T-cell (primary cell): ENCODE measurements at regions not wholly inside any gene's neighbourhood (a gene's known extent, or its start where the extent isn't known, plus 50 kb on each side); places are given as distances from the start of the nearest gene placed in this dataset.

Source experiments
- ATAC-seq, 4 experiments: fragments of 200-7000 bp in 3 of 4; fragments of 150-1000 bp in 1 of 4; cut with Tn5 transposase; replicated peaks in 1 of 4; 1 replicate in 3 of 4; 2 replicates in 1 of 4; pipeline ENCODE4 v1.10.0; 2021; ENCODE audit warnings: moderate library complexity in 3 of 4, mild to moderate bottlenecking in 2 of 4, moderate number of reproducible peaks in 1 of 4
- CTCF ChIA-PET, 2 donors: fragments of 300-600 bp; sonication (Branson Sonifier 250); formaldehyde crosslinking; loops; one replicate each; lab custom pipeline; 2022; ENCODE audit warnings: antibody characterized with exemption in 2 of 2; lab: Charles Lee
- POLR2A ChIA-PET, 2 donors: fragments of 300-600 bp; sonication (Branson Sonifier 250); formaldehyde crosslinking; loops; one replicate each; lab custom pipeline; 2022; ENCODE audit warnings: antibody characterized with exemption in 2 of 2; lab: Charles Lee
- DNase-seq, 35 experiments: peaks; one replicate each; pipeline versions ENCODE4 v3.0.0 to v3.0.0-alpha.2; 2013 to 2023
- H3K27ac ChIP-seq: one replicate; pipeline ENCODE4 v1.5.1; 2013; ENCODE audit warnings: low read length
- H3K27me3 ChIP-seq, 2 experiments: replicated peaks in 1 of 2; 1 replicate in 1 of 2; 2 replicates in 1 of 2; pipeline versions ENCODE4 v1.6.1 to v1.7.0; 2013; ENCODE audit warnings: low read length in 1 of 2, mixed read lengths in 1 of 2; ENCODE audit not compliant: control insufficient read depth in 2 of 2, insufficient read depth in 2 of 2; ENCODE audit errors: extremely low read depth in 1 of 2
- H3K36me3 ChIP-seq, 2 donors: 1 replicate in 1 of 2; 2 replicates in 1 of 2; pipeline versions ENCODE4 v1.6.1 to v1.7.0; 2013; ENCODE audit warnings: low read length in 1 of 2; ENCODE audit not compliant: control insufficient read depth in 2 of 2, insufficient read depth in 1 of 2; ENCODE audit errors: extremely low read depth in 1 of 2
- H3K4me1 ChIP-seq, 2 experiments: 1 replicate in 1 of 2; 2 replicates in 1 of 2; pipeline versions ENCODE4 v1.6.1 to v1.7.0; 2013; ENCODE audit warnings: low read length in 2 of 2, mixed read lengths in 1 of 2; ENCODE audit not compliant: insufficient read depth in 2 of 2, control insufficient read depth in 1 of 2; ENCODE audit errors: extremely low read depth in 1 of 2
- H3K4me3 ChIP-seq, 2 donors: 1 replicate in 1 of 2; 2 replicates in 1 of 2; pipeline versions ENCODE4 v1.5.1 to v1.7.0; 2013; ENCODE audit warnings: mild to moderate bottlenecking in 2 of 2, low read length in 1 of 2, moderate library complexity in 1 of 2; ENCODE audit not compliant: control insufficient read depth in 1 of 2; ENCODE audit errors: extremely low read depth in 1 of 2
- H3K9me3 ChIP-seq: 2 replicates; pipeline ENCODE4 v1.7.0; 2013
- H3K27ac Mint-ChIP-seq, 2 donors: one replicate each; pipeline ENCODE4 v1.8.0; 2020 to 2021; ENCODE audit warnings: mild to moderate bottlenecking in 2 of 2, mixed read lengths in 2 of 2
- H3K27me3 Mint-ChIP-seq, 2 donors: one replicate each; pipeline ENCODE4 v1.8.0; 2021 to 2022; ENCODE audit warnings: mixed read lengths in 2 of 2
- H3K36me3 Mint-ChIP-seq: one replicate; pipeline ENCODE4 v1.8.0; 2021; ENCODE audit warnings: mixed read lengths
- H3K4me1 Mint-ChIP-seq, 3 donors: one replicate each; pipeline ENCODE4 v1.8.0; 2020 to 2022; ENCODE audit warnings: mixed read lengths in 3 of 3, mild to moderate bottlenecking in 1 of 3
- H3K4me3 Mint-ChIP-seq, 3 donors: one replicate each; pipeline ENCODE4 v1.8.0; 2020 to 2022; ENCODE audit warnings: mild to moderate bottlenecking in 3 of 3, mixed read lengths in 3 of 3, moderate library complexity in 3 of 3
- H3K9me3 Mint-ChIP-seq, 3 donors: one replicate each; pipeline ENCODE4 v1.8.0; 2020 to 2022; ENCODE audit warnings: mixed read lengths in 3 of 3
- WGBS: methylation state at CpG from one replicate; pipeline ENCODE4 v1.1.5; 2013; ENCODE audit warnings: missing lambda C conversion rate; ENCODE audit not compliant: insufficient coverage; 5-methylcytosine and 5-hydroxymethylcytosine counted together

DNA sequence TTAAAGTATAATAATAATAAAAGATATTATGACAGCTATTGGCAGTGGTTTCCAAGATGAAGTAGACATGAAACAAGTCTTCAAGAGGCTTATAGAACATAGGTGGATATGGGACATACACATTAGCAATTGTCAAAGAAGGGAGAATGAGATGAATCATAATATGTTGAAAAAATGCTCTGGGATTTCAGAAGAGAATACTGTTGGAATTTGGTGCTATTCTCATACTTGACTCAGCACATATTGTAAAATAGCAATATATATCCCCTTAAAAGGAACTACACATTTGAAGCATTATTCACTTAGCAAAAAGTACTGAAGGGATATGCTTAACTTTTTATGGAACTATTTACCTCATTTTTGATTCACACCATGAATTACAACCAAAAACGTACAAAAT, 577.2 kb upstream of the PCDH15 start:
- DNase-seq = no peak
- Mint-ChIP-seq H3K36me3 (no peaks in the 10 kb centered on the region), H3K27me3 (no peaks in the 10 kb centered on the region), H3K4me1 (no peaks in the 10 kb centered on the region), H3K27ac (no peak overlapping the region), H3K4me3 (no peak overlapping the region), H3K9me3 (peaks cover 3 to 22% (median 10%) of the 10 kb centered on the region in 3 donors)
- Histone ChIP-seq H3K9me3 (no peaks in the 10 kb centered on the region), H3K4me1 (no peaks in the 10 kb centered on the region), H3K27ac (no peak overlapping the region), H3K27me3 (no peaks in the 10 kb centered on the region), H3K4me3 (no peak overlapping the region), H3K36me3 (no peaks in the 10 kb centered on the region)
- ATAC-seq = no peak
- no CpG with 5 or more reads among the region's 1 CpG for WGBS
- CTCF ChIA-PET = no interaction called here
- POLR2A ChIA-PET = no interaction called here

DNA sequence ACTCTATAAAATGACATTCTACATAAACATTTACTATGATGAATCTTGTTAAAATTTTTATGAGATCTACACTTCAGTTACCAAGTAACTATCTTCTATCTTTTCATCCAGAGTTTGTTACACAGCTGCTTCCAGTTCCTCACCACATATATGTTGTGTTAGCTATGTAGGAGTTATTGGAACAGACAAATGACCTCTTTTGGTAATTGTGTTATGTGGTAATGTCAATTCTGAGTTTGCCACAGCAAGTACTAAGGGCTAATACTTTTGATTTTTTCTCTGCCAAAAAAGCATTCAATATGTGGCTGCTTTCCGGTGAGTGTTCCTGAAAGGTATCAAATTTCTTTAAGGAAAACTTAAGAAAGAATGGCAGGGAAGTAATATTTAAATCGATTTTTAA, 573.9 kb upstream of the PCDH15 start:
- no peak for DNase-seq
- ChIA-PET POLR2A (no interaction called here), CTCF (no interaction called here)
- Histone ChIP-seq H3K36me3 (no peaks in the 10 kb centered on the region), H3K4me3 (no peak overlapping the region), H3K4me1 (no peaks in the 10 kb centered on the region), H3K27me3 (no peaks in the 10 kb centered on the region), H3K9me3 (no peaks in the 10 kb centered on the region), H3K27ac (no peak overlapping the region)
- H3K4me1 Mint-ChIP-seq = no peaks in the 10 kb centered on the region
- no peak for ATAC-seq
- no peak overlapping the region for H3K27ac Mint-ChIP-seq
- H3K27me3 Mint-ChIP-seq = no peaks in the 10 kb centered on the region
- no CpG with 5 or more reads among the region's 2 CpGs for WGBS
- H3K4me3 Mint-ChIP-seq = no peak overlapping the region
- peaks cover 4 to 13% (median 8%) of the 10 kb centered on the region in 3 donors for H3K9me3 Mint-ChIP-seq
- H3K36me3 Mint-ChIP-seq = no peaks in the 10 kb centered on the region

DNA sequence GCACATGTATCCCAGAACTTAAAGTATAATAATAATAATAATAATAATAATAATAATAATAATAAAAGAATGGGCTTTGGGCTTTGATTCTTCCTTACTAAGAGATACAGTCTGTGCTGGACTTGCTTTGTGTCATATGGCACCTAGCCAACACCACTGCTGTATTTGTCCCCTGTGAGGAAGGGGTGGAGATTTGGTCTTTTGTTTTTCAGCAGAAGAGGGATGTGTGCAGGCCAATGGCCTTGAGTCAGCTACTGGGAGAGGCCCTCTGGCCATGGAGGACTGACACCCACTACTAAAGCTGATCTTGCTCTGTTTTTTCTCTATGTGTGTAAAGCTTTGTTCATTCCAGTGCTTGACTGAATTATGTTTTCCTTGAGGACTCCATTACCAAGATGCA, 573.0 kb upstream of the PCDH15 start:
- peaks cover 4 to 12% (median 6%) of the 10 kb centered on the region in 3 donors for H3K9me3 Mint-ChIP-seq
- POLR2A ChIA-PET = no interaction called here
- no peak overlapping the region for H3K4me3 ChIP-seq
- H3K27me3 ChIP-seq = no peaks in the 10 kb centered on the region
- no peak for ATAC-seq
- no peak overlapping the region for H3K4me3 Mint-ChIP-seq
- no peak overlapping the region for H3K27ac ChIP-seq
- H3K36me3 ChIP-seq = no peaks in the 10 kb centered on the region
- no peaks in the 10 kb centered on the region for H3K9me3 ChIP-seq
- H3K4me1 Mint-ChIP-seq = no peaks in the 10 kb centered on the region
- H3K27me3 Mint-ChIP-seq = no peaks in the 10 kb centered on the region
- H3K4me1 ChIP-seq = no peaks in the 10 kb centered on the region
- CTCF ChIA-PET = no interaction called here
- no peak overlapping the region for H3K27ac Mint-ChIP-seq
- no peak for DNase-seq
- H3K36me3 Mint-ChIP-seq = no peaks in the 10 kb centered on the region

DNA sequence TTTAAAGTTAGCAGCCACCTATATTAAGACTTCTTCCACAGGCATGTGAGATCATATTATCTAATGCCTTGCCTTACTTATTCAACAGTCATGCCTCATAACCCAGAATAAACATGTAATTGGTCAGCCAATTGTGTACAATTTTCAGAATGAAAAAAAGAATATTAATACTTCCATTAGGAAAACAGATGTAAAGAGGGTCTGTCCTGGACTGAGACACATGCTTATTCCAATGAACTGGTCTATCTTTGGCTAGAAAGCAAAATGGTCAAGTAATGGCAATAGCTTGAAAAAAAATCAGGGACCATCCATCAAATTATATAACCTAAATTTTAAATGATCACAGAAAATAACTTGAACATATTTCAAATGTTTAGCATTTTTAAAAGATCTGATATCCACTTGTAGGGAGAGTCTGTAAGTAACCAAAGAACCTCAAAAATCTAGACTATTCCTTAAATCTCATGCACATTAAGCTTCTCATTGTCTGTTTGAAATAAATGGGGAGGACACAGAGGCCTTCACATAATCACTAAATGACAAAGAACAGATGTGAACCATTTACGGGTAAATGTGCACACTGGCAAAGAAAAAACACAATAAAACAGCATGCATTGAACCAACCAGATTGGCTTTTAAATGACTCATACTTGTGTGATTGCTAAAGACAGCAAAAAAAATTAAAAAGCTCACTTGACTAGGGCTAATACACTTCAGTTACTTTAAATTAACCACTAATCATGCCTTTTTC, 568.8 kb upstream of the PCDH15 start:
- CTCF ChIA-PET = no interaction called here
- no CpG with 5 or more reads among the region's 1 CpG for WGBS
- Mint-ChIP-seq H3K4me1 (no peaks in the 10 kb centered on the region), H3K9me3 (peaks cover 4 to 15% (median 4%) of the 10 kb centered on the region in 3 donors), H3K4me3 (no peak overlapping the region), H3K27ac (no peak overlapping the region), H3K36me3 (no peaks in the 10 kb centered on the region), H3K27me3 (no peaks in the 10 kb centered on the region)
- H3K27ac ChIP-seq = no peak overlapping the region
- ATAC-seq (no peak), DNase-seq (no peak)
- H3K9me3 ChIP-seq = no peaks in the 10 kb centered on the region
- no peak overlapping the region for H3K4me3 ChIP-seq
- H3K4me1 ChIP-seq = no peaks in the 10 kb centered on the region
- POLR2A ChIA-PET = no interaction called here
- no peaks in the 10 kb centered on the region for H3K27me3 ChIP-seq
- no peaks in the 10 kb centered on the region for H3K36me3 ChIP-seq

DNA sequence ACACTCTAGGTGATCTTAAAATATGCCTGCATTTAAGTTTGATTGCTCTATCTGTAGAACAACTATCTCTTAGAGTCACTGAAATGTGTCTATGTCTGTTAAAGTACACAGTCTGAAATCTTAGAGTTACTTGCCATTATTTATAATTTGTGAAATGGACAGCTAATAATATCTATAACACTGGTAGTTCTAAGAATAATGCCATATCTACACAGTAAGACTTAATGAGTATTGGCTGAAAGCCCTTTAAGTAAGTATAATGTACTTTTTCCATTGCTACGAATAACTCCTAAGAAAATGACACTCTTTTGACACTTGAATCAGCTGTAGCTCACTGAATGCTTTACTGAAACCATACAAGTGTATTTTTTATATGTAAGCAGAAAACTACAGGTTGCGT, 567.4 kb upstream of the PCDH15 start:
- POLR2A ChIA-PET = no interaction called here
- DNase-seq (no peak), ATAC-seq (no peak)
- no peaks in the 10 kb centered on the region for H3K36me3 Mint-ChIP-seq
- no peaks in the 10 kb centered on the region for H3K27me3 ChIP-seq
- no peaks in the 10 kb centered on the region for H3K4me1 ChIP-seq
- no peaks in the 10 kb centered on the region for H3K36me3 ChIP-seq
- no peak overlapping the region for H3K27ac ChIP-seq
- peaks cover 4 to 15% (median 11%) of the 10 kb centered on the region in 3 donors for H3K9me3 Mint-ChIP-seq
- CTCF ChIA-PET = no interaction called here
- no peaks in the 10 kb centered on the region for H3K27me3 Mint-ChIP-seq
- no peak overlapping the region for H3K4me3 Mint-ChIP-seq
- no peaks in the 10 kb centered on the region for H3K9me3 ChIP-seq
- H3K27ac Mint-ChIP-seq = no peak overlapping the region
- H3K4me3 ChIP-seq = no peak overlapping the region
- WGBS = no CpG with 5 or more reads among the region's 2 CpGs
- no peaks in the 10 kb centered on the region for H3K4me1 Mint-ChIP-seq

DNA sequence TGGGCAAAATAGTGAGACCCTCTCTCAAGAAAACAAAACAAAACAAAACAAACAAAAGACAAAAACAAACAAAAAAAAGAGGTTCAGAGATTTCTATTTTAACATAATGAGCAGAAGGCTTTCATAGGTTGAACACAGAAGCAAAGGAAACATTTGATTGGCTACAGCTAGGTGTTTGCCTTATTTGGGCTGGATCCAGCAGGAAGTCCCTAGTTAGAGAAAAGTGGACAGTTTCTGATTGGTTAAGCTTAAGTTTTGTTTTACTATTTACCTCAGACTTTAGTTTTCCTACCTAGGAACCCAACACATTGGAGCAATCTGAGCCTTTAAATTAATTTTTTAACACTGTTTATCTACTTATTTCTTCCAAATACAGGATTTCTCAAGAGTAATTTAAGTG, 566.5 kb upstream of the PCDH15 start:
- no peaks in the 10 kb centered on the region for H3K27me3 Mint-ChIP-seq
- H3K27me3 ChIP-seq = no peaks in the 10 kb centered on the region
- H3K36me3 Mint-ChIP-seq = no peaks in the 10 kb centered on the region
- no peak for ATAC-seq
- H3K27ac ChIP-seq = no peak overlapping the region
- H3K27ac Mint-ChIP-seq = no peak overlapping the region
- H3K4me3 Mint-ChIP-seq = no peak overlapping the region
- ChIA-PET POLR2A (no interaction called here), CTCF (no interaction called here)
- peaks cover 4 to 15% (median 11%) of the 10 kb centered on the region in 3 donors for H3K9me3 Mint-ChIP-seq
- no peak overlapping the region for H3K4me3 ChIP-seq
- no peaks in the 10 kb centered on the region for H3K4me1 Mint-ChIP-seq
- no peak for DNase-seq
- no peaks in the 10 kb centered on the region for H3K9me3 ChIP-seq
- H3K36me3 ChIP-seq = no peaks in the 10 kb centered on the region
- H3K4me1 ChIP-seq = no peaks in the 10 kb centered on the region

DNA sequence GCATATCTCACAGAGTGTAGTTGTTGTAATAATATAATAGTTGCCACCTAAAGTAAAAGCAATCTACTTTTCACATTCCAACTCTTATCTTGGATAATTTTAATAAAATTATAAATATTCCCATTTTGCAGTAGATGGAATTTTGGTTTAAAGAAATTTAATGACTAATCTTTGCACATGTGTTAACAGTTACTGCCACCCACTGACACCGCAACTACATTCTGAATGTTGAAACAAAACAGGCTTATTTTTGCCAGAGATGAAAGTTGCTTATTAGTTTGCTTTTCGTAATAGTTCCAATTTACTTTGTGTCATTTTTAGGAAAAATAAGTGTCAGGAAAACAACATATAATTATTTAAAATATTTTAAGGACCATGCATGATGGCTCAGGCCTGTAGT, 557.5 kb upstream of the PCDH15 start:
- Histone ChIP-seq H3K4me3 (no peak overlapping the region), H3K9me3 (no peaks in the 10 kb centered on the region), H3K27ac (no peak overlapping the region), H3K4me1 (no peaks in the 10 kb centered on the region), H3K36me3 (no peaks in the 10 kb centered on the region), H3K27me3 (no peaks in the 10 kb centered on the region)
- peaks cover 0 to 13% (median 5%) of the 10 kb centered on the region in 3 donors for H3K9me3 Mint-ChIP-seq
- ChIA-PET CTCF (interaction anchor here in 1 of 2 donors (0.5 kb wide), 1 partner anchor 523 kb away, joined by 3 read pairs; no protein-coding TSS in a partner anchor), POLR2A (no interaction called here)
- no CpG with 5 or more reads among the region's 2 CpGs for WGBS
- no peak overlapping the region for H3K27ac Mint-ChIP-seq
- H3K27me3 Mint-ChIP-seq = no peaks in the 10 kb centered on the region
- ATAC-seq (no peak), DNase-seq (no peak)
- H3K4me1 Mint-ChIP-seq = no peaks in the 10 kb centered on the region
- no peaks in the 10 kb centered on the region for H3K36me3 Mint-ChIP-seq
- no peak overlapping the region for H3K4me3 Mint-ChIP-seq
